Epithelial cell of esophagus (primary cell): ENCODE measurements at regions not wholly inside any gene's neighbourhood (a gene's known extent, or its start where the extent isn't known, plus 50 kb on each side); places are given as distances from the start of the nearest gene placed in this dataset.
"Not testable (repeated sequence)": the region's sequence is repeated elsewhere in the genome, so short reads cannot be mapped to it uniquely, and the experiment has no call there.

Experiments
- DNase-seq: peaks from one replicate; pipeline ENCODE4 v3.0.0; 2010; ENCODE audit warnings: low read depth
- H3K4me3 ChIP-seq: 2 replicates; pipeline ENCODE4 v1.5.1; 2011; ENCODE audit warnings: mild to moderate bottlenecking, low read length, control low read depth
- CTCF ChIP-seq: IDR thresholded peaks from 2 replicates; pipeline ENCODE4 v1.5.1; 2011; ENCODE audit warnings: low read depth, mild to moderate bottlenecking, low read length, control low read depth, inconsistent platforms; ENCODE audit not compliant: insufficient read depth; ENCODE audit errors: missing control alignments

- not testable (repeated sequence) for DNase-seq, H3K4me3 ChIP-seq
- peak; percentile 8 for TF ChIP-seq CTCF
Observed at GRCh38 chr3:75422101-75422945, 241.8 kb upstream of the FRG2C start.

- H3K4me3 ChIP-seq, DNase-seq: not testable (repeated sequence)
Observed at GRCh38 chr3:75425379-75425778, 238.7 kb upstream of the FRG2C start.

GRCh38 chr3:75427486-75427885 is 236.6 kb upstream of the FRG2C start:
- DNase-seq, H3K4me3 ChIP-seq: not testable (repeated sequence)

GRCh38 chr3:75427906-75428305 is 236.2 kb upstream of the FRG2C start:
- H3K4me3 ChIP-seq, DNase-seq: not testable (repeated sequence)

GRCh38 chr3:75429561-75430220 is 234.4 kb upstream of the FRG2C start:
- peak; percentile 36 for DNase-seq
- H3K4me3 ChIP-seq = not testable (repeated sequence)
- TF ChIP-seq CTCF = peak; percentile 45

GRCh38 chr3:75430406-75430805 is 233.7 kb upstream of the FRG2C start:
- H3K4me3 ChIP-seq, DNase-seq: not testable (repeated sequence)

- not testable (repeated sequence) for H3K4me3 ChIP-seq
Observed at GRCh38 chr3:75431120-75431519, 233.0 kb upstream of the FRG2C start.

GRCh38 chr3:75432466-75432865 is 231.7 kb upstream of the FRG2C start:
- not testable (repeated sequence) for H3K4me3 ChIP-seq, DNase-seq

More at GRCh38 chr3:75431120-75431519, 233.0 kb upstream of the FRG2C start:
- not testable (repeated sequence) for DNase-seq

- not testable (repeated sequence) for H3K4me3 ChIP-seq
Observed at GRCh38 chr3:75432885-75433284, 231.2 kb upstream of the FRG2C start.

GRCh38 chr3:75433295-75433694 is 230.8 kb upstream of the FRG2C start:
- H3K4me3 ChIP-seq, DNase-seq: not testable (repeated sequence)

More at GRCh38 chr3:75432885-75433284, 231.2 kb upstream of the FRG2C start:
- not testable (repeated sequence) for DNase-seq

- peak overlapping the region; percentile 49 for H3K4me3 ChIP-seq
- peak; percentile 45 for DNase-seq
Observed at GRCh38 chr3:75434276-75434912, 229.7 kb upstream of the FRG2C start.

- DNase-seq = peak; percentile 92
- H3K4me3 ChIP-seq = peak overlapping the region; percentile 49
Observed at GRCh38 chr3:75434913-75435793, 229.0 kb upstream of the FRG2C start.

- not testable (repeated sequence) for DNase-seq
- peak overlapping the region; percentile 29 for H3K4me3 ChIP-seq
Observed at GRCh38 chr3:75435794-75436400, 228.2 kb upstream of the FRG2C start.

GRCh38 chr3:75440986-75441385 is 223.1 kb upstream of the FRG2C start:
- not testable (repeated sequence) for DNase-seq, H3K4me3 ChIP-seq

GRCh38 chr3:75444634-75445033 is 219.5 kb upstream of the FRG2C start:
- H3K4me3 ChIP-seq, DNase-seq: not testable (repeated sequence)

- not testable (repeated sequence) for H3K4me3 ChIP-seq, DNase-seq
Observed at GRCh38 chr3:75445234-75445633, 218.9 kb upstream of the FRG2C start.
